Neuron (in vitro differentiated cells): ENCODE measurements at regions not wholly inside any gene's neighbourhood (a gene's known extent, or its start where the extent isn't known, plus 50 kb on each side); places are given as distances from the start of the nearest gene placed in this dataset.

Source experiments
- H2AFZ ChIP-seq: one replicate; pipeline ENCODE4 v1.6.1; 2013; ENCODE audit warnings: low read depth, mild to moderate bottlenecking, inconsistent platforms, low read length, moderate library complexity
- H3K27me3 ChIP-seq: one replicate; pipeline ENCODE4 v1.6.1; 2013; ENCODE audit warnings: low read length; ENCODE audit not compliant: insufficient read depth
- H3K36me3 ChIP-seq: one replicate; pipeline ENCODE4 v1.6.1; 2013; ENCODE audit warnings: low read length; ENCODE audit not compliant: insufficient read depth
- H3K4me1 ChIP-seq: one replicate; pipeline ENCODE4 v1.6.1; 2013; ENCODE audit warnings: low read length; ENCODE audit not compliant: insufficient read depth
- H3K4me3 ChIP-seq: 2 replicates; pipeline ENCODE4 v1.5.1; 2013; ENCODE audit warnings: mild to moderate bottlenecking, low read length, moderate library complexity
- H3K9me3 ChIP-seq: one replicate; pipeline ENCODE4 v1.6.1; 2013; ENCODE audit warnings: low read length

DNA sequence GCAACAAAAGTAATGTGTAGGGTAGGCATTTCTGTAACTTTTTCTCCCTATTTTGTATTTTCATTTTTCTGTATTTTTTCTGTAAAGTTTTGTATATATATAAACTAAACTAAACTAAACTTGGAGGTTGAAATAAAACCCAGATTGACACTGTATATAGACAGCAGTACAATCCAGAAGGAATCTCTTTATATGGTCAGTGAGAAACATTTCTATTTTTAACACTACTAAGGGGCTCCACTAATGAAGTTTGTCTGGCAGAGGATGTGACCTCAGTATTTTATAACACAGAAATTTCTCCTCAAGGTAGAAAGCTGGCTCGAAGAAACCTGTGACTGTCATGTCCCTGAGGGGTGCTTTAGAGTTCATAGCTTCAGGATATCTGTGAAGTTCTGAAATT is 959.2 kb downstream of the ADGRL3 start:
- H3K4me1 ChIP-seq: peaks cover 3% of the 10 kb centered on the region

GRCh38 chr4:62156205-62156604 is 956.1 kb downstream of the ADGRL3 start:
- H3K27me3 ChIP-seq: no peaks in the 10 kb centered on the region
- no peaks in the 10 kb centered on the region for H3K4me1 ChIP-seq
- no peak overlapping the region for H3K4me3 ChIP-seq
- H3K36me3 ChIP-seq: no peaks in the 10 kb centered on the region
- no peaks in the 10 kb centered on the region for H3K9me3 ChIP-seq
- no peak overlapping the region for H2AFZ ChIP-seq

More for the DNA sequence above, 959.2 kb downstream of the ADGRL3 start:
- no peaks in the 10 kb centered on the region for H3K9me3 ChIP-seq
- H3K4me3 ChIP-seq: no peak overlapping the region
- no peaks in the 10 kb centered on the region for H3K36me3 ChIP-seq
- no peaks in the 10 kb centered on the region for H3K27me3 ChIP-seq
- no peak overlapping the region for H2AFZ ChIP-seq

DNA sequence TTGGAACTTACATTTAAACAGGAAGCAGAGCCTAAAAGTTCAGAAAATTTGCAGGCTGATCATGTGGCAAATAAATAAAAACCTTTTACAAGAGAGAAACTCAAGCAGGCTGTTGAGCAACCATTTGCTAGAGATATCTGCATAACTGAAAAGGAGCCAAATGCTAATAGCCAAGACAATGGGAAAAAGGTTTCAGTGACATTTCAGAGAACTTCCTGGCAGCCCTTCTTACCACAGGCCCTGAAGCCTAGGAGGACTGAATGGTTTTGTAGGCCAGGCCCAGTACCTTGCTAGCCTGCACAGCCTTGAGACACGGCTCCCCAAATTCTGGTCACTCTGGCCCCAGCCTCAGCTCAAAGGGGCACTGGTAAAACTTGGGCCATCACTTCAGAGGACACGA is 945.1 kb downstream of the ADGRL3 start:
- no peaks in the 10 kb centered on the region for H3K36me3 ChIP-seq
- H3K4me1 ChIP-seq: no peaks in the 10 kb centered on the region
- H3K27me3 ChIP-seq: no peaks in the 10 kb centered on the region
- H2AFZ ChIP-seq: no peak overlapping the region
- H3K4me3 ChIP-seq: no peak overlapping the region
- peaks cover 12% of the 10 kb centered on the region for H3K9me3 ChIP-seq

DNA sequence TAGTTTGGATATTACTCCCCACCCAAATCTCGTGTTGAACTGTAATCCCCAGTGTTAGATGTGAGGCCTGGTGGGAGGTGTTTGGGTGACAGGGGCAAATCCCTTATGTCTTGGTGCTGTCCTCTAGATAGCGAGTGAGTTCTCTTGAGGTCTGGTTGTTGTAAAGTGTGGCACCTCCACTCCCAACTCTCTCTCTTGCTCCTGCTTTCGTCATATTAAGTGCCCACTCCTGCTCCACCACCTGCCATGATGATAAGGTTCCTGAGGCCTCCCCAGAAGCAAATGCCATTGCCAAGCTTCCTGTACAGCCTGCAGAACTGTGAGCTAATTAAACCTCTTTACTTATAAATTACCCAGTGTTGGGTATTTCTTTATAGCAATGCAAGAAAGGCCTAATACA is 944.3 kb downstream of the ADGRL3 start:
- no peaks in the 10 kb centered on the region for H3K36me3 ChIP-seq
- H2AFZ ChIP-seq: no peak overlapping the region
- no peak overlapping the region for H3K4me3 ChIP-seq
- H3K9me3 ChIP-seq: peaks cover 12% of the 10 kb centered on the region
- H3K4me1 ChIP-seq: no peaks in the 10 kb centered on the region
- H3K27me3 ChIP-seq: no peaks in the 10 kb centered on the region

DNA sequence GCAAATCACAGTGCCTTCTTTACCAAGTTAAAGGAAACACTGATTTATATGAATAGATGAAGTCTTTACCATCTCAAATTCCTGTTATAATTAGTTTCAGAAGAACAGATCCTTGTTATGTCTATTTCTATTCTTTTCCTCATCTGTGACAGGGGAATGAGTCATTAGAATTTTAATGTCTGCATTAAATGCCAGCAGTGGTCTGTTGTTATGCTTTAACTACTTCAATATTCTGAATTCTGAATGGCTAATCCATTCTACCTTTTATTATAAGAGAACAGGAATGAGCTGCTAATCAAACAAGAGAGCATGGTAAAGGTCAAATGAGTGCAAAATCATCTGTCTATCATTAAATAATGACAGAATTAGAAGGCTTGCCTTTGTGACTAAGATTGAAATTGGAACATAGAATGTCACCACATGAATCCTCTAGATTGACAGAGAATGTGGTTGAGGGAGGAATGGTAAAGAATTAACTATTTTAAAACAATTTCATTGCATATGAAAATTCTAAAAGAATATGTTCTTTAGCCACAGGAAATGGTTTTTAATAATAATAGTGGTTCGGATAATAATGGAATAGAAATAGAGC is 935.5 kb downstream of the ADGRL3 start:
- Histone ChIP-seq H3K4me3 (no peak overlapping the region), H3K36me3 (no peaks in the 10 kb centered on the region), H3K27me3 (no peaks in the 10 kb centered on the region), H3K4me1 (peaks cover 38% of the 10 kb centered on the region), H2AFZ (no peak overlapping the region), H3K9me3 (peaks cover 5% of the 10 kb centered on the region)

DNA sequence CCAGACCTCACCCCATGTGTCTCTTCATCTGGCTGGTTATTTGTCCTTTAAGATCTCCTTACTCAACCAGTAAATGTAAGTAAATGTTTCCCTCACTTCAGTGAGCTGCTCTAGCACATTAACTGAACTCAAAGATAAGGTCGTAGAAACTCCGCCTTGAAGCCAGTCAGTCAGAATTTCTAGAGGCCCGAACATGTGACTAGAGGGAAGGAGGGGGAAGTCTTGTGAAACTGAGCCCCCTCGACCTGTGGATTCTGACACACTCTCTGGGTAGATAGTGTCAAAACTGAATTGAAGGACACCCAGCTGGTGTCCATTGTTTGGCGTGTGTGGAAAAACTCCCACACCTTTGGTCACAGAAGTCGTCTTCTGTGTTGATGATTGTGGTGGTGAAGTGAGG is 933.9 kb downstream of the ADGRL3 start:
- Histone ChIP-seq H3K27me3 (no peaks in the 10 kb centered on the region), H3K4me3 (no peak overlapping the region), H2AFZ (no peak overlapping the region), H3K9me3 (peaks cover 5% of the 10 kb centered on the region), H3K36me3 (no peaks in the 10 kb centered on the region), H3K4me1 (peaks cover 43% of the 10 kb centered on the region)

DNA sequence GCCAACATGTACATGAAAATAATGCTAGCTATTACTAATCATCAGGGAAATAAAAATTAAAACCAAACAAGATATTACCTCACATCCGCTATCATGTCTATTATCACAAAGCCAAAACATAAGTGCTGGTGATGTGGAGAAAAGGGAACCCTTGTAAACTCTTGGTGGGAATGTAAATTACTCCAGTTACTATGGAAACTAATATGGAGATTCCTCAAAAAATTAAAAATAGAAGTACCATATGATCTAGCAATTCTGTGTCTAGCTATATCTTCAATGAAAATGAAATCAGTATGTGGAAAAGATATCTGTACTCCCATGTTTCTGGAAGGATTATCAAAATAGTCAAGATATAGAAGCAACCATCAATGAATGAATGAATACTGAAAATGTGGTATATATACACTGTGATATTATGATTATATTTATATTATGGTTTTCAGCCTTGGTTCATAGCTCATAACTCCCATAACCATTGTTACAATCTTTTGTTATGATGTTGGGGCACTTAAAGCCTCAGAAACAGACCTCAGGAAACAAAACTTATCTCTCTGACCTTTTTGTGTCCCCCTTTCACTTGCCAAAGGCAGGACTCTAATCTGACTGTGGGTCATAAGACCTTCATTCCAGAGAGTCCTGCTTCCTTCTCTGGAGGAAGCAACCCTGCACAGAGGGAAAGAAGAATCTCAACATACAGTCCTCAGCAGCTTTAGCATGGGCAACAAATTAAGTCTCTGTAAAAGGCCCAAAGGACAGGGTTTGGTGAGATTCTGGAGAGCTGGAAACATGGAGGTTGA is 933.2 kb downstream of the ADGRL3 start:
- H3K4me3 ChIP-seq: no peak overlapping the region
- H2AFZ ChIP-seq: no peak overlapping the region
- no peaks in the 10 kb centered on the region for H3K36me3 ChIP-seq
- H3K27me3 ChIP-seq: no peaks in the 10 kb centered on the region
- peaks cover under 1% of the 10 kb centered on the region for H3K9me3 ChIP-seq
- peaks cover 43% of the 10 kb centered on the region for H3K4me1 ChIP-seq

- H2AFZ ChIP-seq: no peak overlapping the region
- H3K4me1 ChIP-seq: peaks cover 34% of the 10 kb centered on the region
- H3K27me3 ChIP-seq: no peaks in the 10 kb centered on the region
- no peaks in the 10 kb centered on the region for H3K9me3 ChIP-seq
- no peak overlapping the region for H3K4me3 ChIP-seq
- H3K36me3 ChIP-seq: no peaks in the 10 kb centered on the region
Measured at GRCh38 chr4:62131049-62131448, 930.9 kb downstream of the ADGRL3 start.

GRCh38 chr4:62130637-62131036 is 930.5 kb downstream of the ADGRL3 start:
- peaks cover 35% of the 10 kb centered on the region for H3K4me1 ChIP-seq
- no peak overlapping the region for H2AFZ ChIP-seq
- H3K9me3 ChIP-seq: no peaks in the 10 kb centered on the region
- H3K36me3 ChIP-seq: no peaks in the 10 kb centered on the region
- no peak overlapping the region for H3K4me3 ChIP-seq
- H3K27me3 ChIP-seq: no peaks in the 10 kb centered on the region

DNA sequence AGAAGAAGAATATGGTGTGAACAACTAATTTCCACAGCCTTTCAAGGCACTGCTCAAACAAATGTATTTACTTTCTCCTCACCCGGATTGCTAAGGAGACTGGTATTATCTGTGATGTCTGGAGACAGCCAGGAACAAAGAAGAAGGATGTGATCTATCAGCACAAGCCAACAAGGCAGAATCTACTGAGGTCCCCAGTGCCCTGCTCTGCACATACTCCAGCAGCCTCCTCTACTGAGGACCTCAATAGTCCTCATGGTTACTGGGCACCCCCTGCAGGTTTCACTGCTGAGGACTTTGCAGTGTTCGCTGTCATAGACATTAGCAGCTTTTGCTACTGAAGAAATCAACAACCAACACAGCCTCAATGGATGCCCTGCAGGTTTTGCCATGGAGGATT is 930.1 kb downstream of the ADGRL3 start:
- Histone ChIP-seq H3K27me3 (no peaks in the 10 kb centered on the region), H3K9me3 (no peaks in the 10 kb centered on the region), H2AFZ (no peak overlapping the region), H3K4me1 (peaks cover 34% of the 10 kb centered on the region), H3K4me3 (no peak overlapping the region), H3K36me3 (no peaks in the 10 kb centered on the region)
